GM21786 (cell line): ENCODE measurements at regions not wholly inside any gene's neighbourhood (a gene's known extent, or its start where the extent isn't known, plus 50 kb on each side); places are given as distances from the start of the nearest gene placed in this dataset.
"Not testable (repeated sequence)": the region's sequence is repeated elsewhere in the genome, so short reads cannot be mapped to it uniquely, and the experiment has no call there.

Experiments
- ATAC-seq: cut with Tn5 transposase; IDR thresholded peaks from one replicate; pipeline ENCODE4 v1.9.1; 2021; ENCODE audit not compliant: unreplicated experiment

DNA sequence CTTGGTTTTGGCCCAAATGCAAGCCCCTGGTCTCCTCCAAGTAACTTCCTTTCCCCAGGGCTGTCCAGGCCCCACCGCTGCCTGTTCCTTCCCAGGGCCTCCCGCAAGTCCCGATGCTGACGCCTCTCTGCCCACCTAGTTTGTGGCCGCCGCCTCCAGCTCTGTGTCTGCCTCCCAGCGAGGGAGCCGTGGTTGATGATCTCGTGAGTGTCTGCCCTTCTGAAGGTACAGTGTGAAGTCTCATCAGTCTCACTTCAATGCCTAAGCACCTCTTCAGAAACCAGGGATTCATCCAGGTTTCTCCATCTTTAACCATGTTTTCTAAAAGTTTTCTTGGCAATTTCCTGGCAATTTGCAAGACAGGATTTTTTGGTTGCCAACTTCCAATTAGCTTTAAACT lies 127.5 kb downstream of the TMEM121 start:
- ATAC-seq, result not testable (repeated sequence)

DNA sequence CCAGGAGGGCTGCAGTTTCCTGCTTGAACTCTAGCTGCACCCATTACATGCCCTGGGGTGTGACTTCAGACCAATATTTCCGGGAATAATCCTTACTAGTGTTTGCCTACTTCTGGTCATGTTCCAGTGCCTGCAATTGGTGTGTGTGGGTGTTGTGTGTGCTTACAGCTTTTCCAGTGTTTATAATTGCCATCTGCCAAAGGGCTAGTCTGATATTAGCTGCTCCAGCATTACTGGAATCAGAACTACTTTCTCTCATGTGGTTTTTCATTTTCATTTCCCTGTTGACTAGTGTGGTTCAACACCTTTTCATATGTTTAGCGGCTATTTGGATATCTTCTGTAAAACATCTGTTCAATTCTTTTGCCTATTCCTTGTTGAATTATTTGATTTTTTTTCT lies 132.9 kb downstream of the TMEM121 start:
- ATAC-seq, result not testable (repeated sequence)

DNA sequence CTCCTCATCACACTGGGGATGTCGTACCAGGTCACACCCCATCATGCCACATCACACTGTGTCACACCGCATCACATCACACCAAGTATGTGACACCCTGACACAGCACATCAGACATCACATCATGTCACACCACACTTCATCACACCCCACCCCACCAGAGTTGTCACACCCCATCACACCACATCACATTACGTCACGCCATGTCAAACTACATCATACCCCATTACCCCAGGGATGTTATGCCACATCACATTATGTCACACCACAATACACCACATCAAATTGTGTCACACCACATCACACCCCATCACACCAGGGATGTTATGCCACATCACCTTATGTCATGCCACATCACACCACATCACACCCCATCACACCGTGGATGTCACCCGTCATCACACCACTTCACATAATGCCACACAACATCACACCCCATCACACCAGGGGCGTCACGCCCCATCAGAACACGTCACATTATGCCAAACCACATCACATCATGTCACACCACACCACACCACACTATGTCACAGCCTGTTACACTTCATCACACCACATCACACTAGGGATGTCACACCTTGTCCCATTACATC lies 133.6 kb downstream of the TMEM121 start:
- ATAC-seq, result no peak

DNA sequence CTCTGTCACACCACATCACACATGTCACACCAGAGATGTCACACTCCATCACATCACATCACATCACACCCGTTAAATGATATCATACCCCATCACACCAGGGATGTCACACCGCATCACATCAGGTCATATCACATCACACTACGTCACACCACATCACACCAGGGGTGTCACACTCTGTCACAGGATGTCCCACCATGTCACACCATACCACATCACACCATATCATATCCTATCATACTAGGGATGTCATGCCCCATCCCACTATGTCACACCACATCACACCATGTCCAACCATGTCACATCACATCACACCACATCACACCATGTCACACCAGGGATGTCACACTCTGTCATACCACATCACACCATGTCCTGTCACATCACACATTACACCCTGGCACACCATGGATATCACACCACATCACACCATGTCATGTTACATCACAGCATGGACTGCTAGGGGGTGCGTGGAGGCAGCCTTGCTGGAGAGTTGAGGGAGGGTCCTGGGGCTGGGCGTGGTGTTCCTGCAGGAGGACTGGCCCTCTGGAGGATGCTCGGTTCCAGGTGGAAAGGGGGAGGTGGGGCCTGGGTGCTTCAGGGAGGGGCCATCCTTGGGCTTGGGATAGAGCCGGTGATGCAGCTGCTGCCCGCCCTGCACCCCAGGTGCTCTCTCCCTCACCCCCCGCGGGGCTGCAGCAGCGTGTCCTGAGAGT lies 134.6 kb downstream of the TMEM121 start:
- ATAC-seq, result no peak

DNA sequence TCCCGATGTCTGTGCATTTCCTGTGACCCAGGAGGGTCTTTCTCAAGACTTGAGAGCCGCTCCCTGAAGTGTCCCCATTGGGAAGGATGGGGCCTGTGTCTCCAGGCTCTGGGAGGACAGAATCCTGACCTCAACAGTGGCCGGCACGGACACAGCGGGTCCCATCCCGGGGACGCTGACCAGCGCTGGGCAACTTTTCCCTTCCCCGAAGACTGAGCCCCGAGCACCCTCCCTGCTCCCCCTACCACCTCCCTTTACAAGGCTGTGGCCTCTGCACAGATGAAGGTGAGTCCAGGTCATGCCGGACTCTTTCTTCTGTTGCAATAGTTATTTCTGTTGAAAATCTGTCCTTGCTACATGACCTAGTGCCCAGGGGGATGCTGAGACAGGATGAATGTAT lies 135.7 kb downstream of the TMEM121 start:
- not testable (repeated sequence) for ATAC-seq

DNA sequence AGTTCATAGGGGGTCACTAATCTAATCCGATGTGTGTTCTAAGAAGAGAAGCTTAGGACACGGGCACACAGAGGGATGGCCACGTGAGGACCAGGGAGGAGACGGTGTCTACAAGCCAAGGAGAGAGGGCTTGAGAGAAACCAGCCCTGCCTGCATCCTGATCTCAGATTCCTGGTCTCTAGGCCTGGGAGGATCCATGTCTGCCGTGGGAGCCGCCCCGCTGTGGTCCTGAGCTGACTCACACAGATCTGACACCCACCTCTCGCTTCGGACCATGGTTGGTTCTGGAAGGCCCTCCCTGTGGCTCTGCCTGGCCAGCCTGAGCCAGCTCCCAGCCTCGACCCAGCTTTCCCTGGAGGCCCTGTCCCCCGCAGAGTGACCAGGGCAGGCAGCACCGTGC lies 136.2 kb downstream of the TMEM121 start:
- ATAC-seq, result not testable (repeated sequence)

DNA sequence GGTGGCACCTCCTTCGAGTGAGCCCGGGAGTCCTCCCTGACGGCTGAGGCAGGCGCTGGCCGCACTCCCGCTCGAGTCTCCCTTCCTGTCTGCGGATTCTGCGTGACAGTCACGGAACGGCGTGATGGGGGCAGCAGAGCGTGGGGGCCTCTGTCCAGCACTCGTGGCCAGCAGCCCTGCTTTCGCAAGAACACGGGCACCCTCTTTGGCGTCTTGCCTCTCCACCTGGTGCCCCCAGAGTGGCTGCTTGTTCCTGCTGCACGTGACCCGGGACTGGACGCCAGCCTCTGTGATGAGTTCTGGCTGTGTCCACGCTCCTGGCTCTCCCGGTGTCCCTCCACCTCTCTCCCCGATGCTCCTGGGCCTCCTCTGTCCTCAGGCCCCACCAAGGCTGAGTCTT lies 136.9 kb downstream of the TMEM121 start:
- not testable (repeated sequence) for ATAC-seq

DNA sequence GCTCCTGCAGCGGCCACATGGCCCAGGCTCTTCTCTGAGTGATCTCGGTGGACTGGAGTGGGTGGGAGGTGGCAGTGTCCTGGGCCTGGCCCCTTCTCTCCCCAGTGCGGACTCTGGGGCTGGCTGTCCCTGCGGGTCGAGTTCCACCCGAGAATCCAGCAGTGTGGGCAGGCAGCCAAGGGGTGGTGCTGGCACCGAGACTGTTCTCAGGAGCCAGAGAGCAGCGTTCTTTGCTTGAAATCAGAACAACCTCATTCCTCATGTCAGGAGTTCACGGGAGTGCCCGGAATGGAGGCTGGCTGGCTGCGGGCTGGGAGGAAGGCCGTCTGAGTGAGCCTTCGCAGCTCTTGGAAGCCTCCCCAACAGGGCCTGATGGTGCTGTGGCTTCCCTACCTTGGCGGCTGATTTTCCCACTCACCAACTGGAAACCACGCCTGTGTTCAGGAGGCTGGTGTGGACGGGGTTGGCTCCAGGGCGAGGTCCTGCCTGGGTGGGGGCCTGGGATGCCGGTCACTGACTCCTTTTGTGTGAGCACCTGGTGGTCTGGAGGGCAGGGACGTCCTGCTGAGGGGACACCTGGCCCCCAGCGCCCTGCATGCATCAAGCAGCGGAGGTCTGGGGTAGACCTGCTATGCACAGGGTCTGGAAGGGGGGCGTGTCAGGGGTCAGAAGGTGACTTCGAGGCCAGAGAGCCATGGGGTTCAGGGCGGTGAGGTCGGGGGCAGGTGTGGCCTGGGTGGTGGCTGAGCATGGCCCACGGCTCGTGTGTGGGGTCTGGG lies 137.6 kb downstream of the TMEM121 start:
- ATAC-seq, result not testable (repeated sequence)

DNA sequence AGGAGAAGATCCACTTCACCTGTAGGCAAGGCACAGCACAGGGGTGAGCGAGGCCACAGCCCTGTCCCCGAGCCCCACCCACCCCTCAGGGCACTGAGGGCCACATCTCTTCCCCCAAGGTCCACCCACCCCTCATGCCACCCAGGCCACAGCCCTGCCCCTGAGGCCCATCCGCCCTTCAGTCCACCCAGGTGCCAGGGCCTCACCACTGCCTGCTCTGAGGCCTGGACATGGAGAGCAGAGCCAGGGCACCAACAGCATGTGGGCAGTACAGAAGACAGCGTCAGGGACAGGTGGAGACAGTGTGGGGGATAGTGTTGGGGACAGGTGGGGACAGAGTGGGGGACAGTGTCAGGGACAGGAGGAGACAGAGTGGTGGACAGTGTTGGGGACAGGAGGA lies 138.3 kb downstream of the TMEM121 start:
- no peak for ATAC-seq

DNA sequence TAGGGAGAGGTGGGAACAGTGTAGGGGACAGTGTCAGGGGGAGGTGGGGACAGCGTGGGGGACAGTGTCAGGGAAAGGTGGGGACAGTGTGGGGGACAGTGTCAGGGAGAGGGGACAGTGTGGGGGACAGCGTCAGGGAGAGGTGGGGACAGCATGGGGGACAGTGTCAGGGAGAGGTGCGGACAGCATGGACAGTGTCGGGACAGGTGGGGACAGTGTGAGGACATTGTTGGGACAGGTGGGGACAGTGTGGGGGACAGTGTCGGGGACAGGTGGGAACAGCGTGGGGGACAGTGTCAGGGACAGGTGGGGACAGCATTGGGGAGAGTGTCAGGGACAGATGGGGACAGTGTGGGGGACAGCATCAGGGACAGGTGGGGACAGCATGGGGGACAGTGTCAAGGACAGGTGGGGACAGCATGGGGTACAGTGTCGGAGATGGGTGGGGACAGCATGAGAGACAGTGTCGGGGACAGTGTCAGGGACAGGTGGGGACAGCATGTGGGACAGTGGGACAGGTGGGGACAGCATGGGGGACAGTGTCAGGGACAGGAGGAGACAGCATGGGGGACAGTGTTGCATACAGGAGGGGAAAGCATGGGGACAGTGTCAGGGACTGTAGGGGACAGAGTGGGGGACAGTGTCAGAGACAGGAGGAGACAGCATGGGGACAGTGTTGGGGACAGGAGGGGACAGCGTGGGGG lies 139.0 kb downstream of the TMEM121 start:
- no peak for ATAC-seq

DNA sequence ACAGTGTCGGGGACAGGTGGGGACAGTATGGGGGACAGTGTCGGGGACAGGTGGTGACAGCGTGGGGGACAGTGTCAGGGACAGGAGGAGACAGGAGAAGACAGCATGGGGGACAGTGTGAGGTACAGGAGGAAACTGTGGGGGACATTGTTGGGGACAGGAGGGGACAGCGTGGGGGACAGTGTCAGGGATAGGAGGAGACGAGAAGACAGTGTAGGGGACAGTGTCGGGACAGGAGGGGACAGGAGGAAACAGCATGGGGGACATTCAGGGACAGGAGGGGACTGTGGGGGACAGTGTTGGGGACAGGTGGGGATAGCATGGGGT lies 139.5 kb downstream of the TMEM121 start:
- no peak for ATAC-seq

DNA sequence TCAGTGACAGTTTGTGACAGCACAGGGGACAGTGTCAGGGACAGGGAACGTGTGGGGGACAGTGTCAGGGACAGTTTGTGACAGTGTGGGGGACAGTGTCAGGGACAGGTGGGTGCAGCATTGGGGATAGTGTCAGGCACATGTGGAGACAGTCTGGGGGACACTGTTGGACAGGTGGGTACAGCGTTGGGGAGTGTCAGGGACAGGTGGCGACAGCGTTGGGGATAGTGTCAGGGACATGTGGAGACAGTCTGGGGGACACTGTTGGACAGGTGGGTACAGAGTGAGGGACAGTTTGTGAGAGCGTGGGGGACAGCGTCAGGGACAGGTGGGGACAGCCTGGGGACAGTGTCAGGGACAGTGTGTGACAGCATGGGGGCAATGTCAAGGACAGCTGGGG lies 140.0 kb downstream of the TMEM121 start:
- no peak for ATAC-seq

DNA sequence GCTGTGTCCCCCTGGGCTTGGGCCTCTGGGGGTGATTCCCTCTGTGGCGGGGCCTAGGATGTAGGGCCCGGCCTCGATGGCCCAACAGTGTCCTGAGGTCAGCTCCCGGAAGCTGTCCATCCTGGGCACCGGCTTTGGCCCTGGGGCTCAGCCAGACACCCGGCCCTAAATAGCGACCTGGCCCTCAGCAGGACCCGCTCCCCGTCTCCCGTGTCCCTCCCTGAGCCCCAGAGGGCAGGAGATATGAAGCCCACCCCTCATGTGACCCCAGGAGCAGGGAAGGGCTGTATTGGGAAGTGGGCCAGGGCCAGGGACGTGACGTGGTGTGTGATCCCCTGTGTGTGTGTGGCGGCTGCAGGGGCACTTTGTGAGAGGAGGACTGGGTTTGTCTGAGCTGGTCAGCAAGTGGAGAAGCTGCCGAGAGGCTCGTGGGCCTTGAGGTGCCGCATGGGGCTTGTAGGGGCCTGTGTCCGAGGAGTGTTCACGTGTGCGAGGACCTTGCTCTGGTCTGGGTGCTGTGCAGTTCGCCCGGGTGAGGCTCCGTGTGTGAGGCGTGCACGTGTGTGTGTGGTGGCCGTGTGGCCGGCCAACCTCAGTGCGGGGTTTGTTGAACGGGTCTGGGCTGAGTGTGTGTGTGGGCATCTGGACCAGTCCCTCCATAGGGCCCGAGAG lies 140.7 kb downstream of the TMEM121 start:
- not testable (repeated sequence) for ATAC-seq

DNA sequence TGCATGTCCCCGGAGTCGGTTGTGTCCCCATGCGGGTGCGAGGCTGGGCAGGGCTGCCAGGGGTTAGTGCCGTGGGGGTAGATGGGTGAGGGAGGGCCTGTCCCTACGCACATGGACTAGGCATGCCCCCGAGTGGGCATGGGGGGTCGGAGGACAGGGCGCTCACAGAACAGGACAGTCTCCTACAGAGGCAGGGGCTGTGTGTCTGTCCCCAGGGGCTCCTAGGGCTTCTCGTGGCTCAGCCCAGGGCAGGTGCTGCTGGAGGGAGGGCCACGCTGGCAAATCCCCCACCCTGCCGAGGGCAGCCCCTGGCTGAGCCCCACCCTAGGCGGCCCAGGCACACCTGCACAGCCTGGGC lies 141.3 kb downstream of the TMEM121 start:
- ATAC-seq, result not testable (repeated sequence)

DNA sequence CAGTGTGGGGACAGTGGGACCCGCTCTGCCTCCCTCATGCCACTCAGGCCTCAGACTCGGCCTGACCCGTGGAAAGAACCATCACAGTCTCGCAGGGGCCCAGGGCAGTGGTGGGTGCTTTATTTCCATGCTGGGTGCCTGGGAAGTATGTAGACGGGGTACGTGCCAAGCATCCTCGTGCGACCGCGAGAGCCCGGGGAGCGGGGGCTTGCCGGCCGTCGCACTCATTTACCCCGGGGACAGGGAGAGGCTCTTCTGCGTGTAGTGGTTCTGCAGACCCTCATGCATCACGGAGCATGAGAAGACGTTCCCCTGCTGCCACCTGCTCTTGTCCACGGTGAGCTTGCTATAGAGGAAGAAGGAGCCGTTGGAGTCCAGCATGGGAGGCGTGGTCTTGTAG lies 141.6 kb downstream of the TMEM121 start:
- ATAC-seq, result not testable (repeated sequence)

DNA sequence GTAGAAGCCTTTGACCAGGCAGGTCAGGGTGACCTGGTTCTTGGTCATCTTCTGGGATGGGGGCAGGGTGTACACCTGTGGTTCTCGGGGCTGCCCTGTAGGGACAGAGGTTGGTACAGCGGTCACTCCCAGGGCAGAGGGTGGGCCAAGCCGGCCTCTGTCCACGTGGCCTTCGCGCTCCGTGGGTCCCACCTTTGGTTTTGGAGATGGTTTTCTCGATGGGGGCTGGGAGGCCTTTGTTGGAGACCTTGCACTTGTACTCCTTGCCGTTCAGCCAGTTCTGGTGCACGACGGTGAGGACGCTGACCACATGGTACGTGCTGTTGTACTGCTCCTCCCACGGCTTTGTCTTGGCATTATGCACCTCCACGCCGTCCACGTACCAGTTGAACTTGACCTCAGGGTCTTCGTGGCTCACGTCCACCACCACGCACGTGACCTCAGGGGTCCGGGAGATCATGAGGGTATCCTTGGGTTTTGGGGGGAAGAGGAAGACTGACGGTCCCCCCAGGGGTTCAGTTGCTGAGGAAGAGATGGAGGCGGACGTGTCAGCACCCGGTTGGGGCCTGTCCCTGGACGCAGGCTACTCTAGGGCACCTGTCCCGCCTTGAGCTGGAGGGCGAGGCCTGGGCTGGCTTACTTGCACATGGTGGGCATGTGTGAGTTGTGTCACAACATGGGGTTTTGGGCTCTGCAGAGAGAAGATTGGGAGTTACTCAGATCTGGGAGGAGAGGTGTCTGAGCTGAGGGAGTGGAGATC lies 142.3 kb downstream of the TMEM121 start:
- ATAC-seq, result not testable (repeated sequence)

DNA sequence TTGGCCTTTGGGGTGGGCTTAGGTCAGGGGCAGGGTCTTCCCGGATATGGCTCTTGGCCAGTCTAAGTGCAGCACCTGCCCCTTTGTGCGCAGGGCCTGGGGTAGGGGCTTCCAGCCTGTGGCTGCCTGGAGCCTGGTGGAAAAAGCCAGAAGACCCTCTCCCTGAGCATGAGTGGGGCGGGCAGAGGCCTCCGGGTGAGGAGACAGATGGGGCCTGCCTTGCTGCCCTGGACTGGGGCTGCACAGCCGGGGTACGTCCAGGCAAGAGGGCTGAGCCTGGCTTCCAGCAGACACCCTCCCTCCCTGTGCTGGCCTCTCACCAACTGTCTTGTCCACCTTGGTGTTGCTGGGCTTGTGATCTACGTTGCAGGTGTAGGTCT lies 142.8 kb downstream of the TMEM121 start:
- not testable (repeated sequence) for ATAC-seq

DNA sequence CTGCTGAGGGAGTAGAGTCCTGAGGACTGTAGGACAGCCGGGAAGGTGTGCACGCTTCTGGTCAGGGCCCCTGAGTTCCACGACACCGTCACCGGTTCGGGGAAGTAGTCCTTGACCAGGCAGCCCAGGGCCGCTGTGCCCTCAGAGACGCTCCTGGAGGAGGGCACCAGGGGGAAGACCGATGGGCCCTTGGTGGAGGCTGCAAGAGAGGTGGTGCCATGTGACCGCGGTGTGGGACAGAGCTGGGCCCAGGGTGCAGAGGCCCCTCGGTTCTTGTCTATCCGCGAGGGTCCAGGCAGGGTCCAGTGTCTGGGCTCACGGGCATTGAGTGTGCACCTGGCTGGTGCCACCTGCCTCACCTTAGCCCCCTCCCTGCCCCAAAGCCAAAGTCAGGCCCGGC lies 143.3 kb downstream of the TMEM121 start:
- ATAC-seq, result not testable (repeated sequence)

DNA sequence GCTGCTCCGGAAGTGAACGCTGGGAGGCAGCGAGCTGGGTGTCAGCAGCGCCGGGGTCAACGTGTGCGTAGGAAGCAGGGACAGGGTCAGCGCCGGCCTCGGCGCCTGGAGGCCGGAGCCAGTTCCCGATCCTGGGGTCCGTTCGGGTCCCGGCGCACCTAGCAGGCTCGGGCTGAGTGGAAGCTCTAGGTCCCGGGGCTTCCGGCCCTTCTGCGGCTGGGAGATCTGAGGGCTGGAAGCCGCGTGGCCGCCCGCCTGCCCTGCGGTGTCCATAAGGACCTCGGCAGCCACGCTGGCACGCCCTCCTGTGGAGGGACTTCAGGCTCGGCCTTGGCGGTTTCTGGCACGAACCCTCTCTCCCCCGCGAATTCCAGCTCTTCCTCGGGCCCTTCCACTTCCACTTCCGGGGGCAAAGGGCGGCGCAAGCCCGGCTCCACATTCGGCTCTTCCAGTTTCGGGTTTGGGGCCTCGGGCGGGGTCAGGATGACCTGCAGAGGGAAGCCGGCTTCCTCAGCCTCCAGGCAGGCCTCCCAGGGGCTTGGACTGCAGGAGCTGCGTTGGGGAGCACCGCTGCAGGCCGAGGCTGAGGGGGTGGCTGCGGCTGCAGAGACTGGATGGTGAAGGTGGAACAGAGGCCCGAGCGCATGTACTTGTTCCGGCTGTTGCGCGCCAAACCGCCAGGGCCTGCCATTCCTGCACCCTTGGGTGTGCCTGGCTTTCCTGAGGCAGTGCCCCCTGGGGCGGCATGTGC lies 146.2 kb downstream of the TMEM121 start:
- ATAC-seq, result not testable (repeated sequence)

DNA sequence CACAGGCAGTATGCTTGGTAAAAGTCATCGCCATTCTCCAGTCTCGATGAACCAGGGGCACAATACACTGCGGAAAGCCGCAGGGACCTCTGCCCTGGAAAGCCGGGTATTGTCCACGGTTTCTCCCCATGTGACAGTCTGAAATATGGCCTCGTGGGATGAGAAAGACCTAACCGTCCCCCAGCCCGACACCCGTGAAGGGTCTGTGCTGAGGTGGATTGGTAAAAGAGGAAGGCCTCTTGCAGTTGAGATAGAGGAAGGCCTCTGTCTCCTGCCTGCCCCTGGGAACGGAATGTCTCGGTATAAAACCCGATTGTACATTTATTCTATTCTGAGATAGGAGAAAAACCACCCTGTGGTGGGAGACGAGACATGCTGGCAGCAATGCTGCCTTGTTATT lies 149.1 kb downstream of the TMEM121 start:
- ATAC-seq, result not testable (repeated sequence)
